ENCODE measurements at regions not wholly inside any gene's neighbourhood (a gene's known extent, or its start where the extent isn't known, plus 50 kb on each side); places are given as distances from the start of the nearest gene placed in this dataset.
A peak's percentile ranks its signal among the peaks of the same experiment; 100 is the strongest.

GRCh38 chr11:109012991-109013390, 348.1 kb downstream of the DDX10 start:
- Histone ChIP-seq H2BK20ac (ENCODE audit: low read length) (no peak overlapping the region), H3K79me1 (ENCODE audit: low read depth, low read length) (no peaks in the 10 kb centered on the region), H3K27me3 (replicated peaks in 1 of 4; ENCODE audit: control insufficient read depth in 3 of 4, extremely low read depth in 1 of 4, insufficient read depth in 3 of 4, low read length in 3 of 4) (no peaks in the 10 kb centered on the region), H2BK120ac (replicated peaks; ENCODE audit: low read depth, low read length) (no peak overlapping the region), H4K91ac (replicated peaks; ENCODE audit: insufficient read length, low read length) (no peak overlapping the region), H3K18ac (ENCODE audit: extremely low read depth, low read length) (no peak overlapping the region), H4K20me1 (replicated peaks in 1 of 2; ENCODE audit: control insufficient read depth in 1 of 2, insufficient read depth in 2 of 2, low read length in 2 of 2) (no peaks in the 10 kb centered on the region), H4K5ac (ENCODE audit: insufficient read length, low read depth, low read length) (no peak overlapping the region), H3K4ac (replicated peaks; ENCODE audit: insufficient read length, low read depth, low read length) (no peak overlapping the region), H2AFZ (ENCODE audit: low read length) (peak overlapping the region; percentile 75), H3K4me3 (ENCODE audit: extremely low read depth in 1 of 4, insufficient read depth in 2 of 4, low read depth in 3 of 4, low read length in 4 of 4) (no peak overlapping the region), H3K79me2 (ENCODE audit: control insufficient read depth in 1 of 2, insufficient read depth in 2 of 2, low read length in 2 of 2) (no peaks in the 10 kb centered on the region), H3K23ac (ENCODE audit: insufficient read length) (no peak overlapping the region), H3K9ac (replicated peaks in 1 of 4; ENCODE audit: extremely low read depth in 1 of 4, low read depth in 3 of 4, low read length in 3 of 4) (no peak overlapping the region), H3K27ac (ENCODE audit: low read depth, low read length) (no peak overlapping the region), H2BK12ac (ENCODE audit: low read depth, low read length) (no peak overlapping the region), H3K4me2 (ENCODE audit: insufficient read depth in 1 of 2, low read depth in 2 of 2, low read length in 2 of 2) (no peak overlapping the region), H2BK15ac (ENCODE audit: low read length) (no peak overlapping the region), H2AK5ac (ENCODE audit: low read depth, low read length) (no peak overlapping the region), H3K9me3 (ENCODE audit: insufficient read depth in 2 of 2, low read depth in 1 of 2, low read length in 1 of 2) (no peaks in the 10 kb centered on the region), H3K23me2 (ENCODE audit: low read depth, low read length) (no peaks in the 10 kb centered on the region), H3K56ac (replicated peaks; ENCODE audit: insufficient read length, low read depth, low read length) (no peak overlapping the region), H3K36me3 (ENCODE audit: control insufficient read depth in 2 of 4, insufficient read depth in 4 of 4, low read length in 3 of 4) (no peaks in the 10 kb centered on the region), H3K4me1 (replicated peaks in 1 of 4; ENCODE audit: control insufficient read depth in 3 of 4, insufficient read depth in 4 of 4, low read length in 3 of 4) (no peaks in the 10 kb centered on the region), H3K14ac (ENCODE audit: insufficient read length) (no peak overlapping the region), H4K8ac (ENCODE audit: extremely low read depth, insufficient read depth, low read length) (no peak overlapping the region), H2BK5ac (ENCODE audit: low read depth, low read length) (no peak overlapping the region)
- no peak for DNase-seq (ENCODE audit: low read depth in 1 of 2, low spot score in 2 of 2)
- ChIA-PET CTCF (ENCODE audit: partially characterized antibody) (interaction anchor here (0.6 kb wide), 1 partner anchor 122 kb away, joined by 3 read pairs; no protein-coding TSS in a partner anchor), POLR2A (ENCODE audit: partially characterized antibody) (interaction anchor here (0.6 kb wide), 1 partner anchor 61 kb away, joined by 3 read pairs; no protein-coding TSS in a partner anchor)
- 88% methylated on average over 4 of the region's 4 CpGs; no CpG with 5 or more reads in 1 of the 2 experiments for WGBS, 2 experiments (ENCODE audit: extremely low coverage in 1 of 2, insufficient coverage in 1 of 2, insufficient read length in 1 of 2, insufficient replicate concordance in 2 of 2, low coverage in 1 of 2, low lambda C conversion rate in 2 of 2, missing lambda C conversion rate in 1 of 2)
- FAIRE-seq, result no peak
- TF ChIP-seq, protein P1, sequence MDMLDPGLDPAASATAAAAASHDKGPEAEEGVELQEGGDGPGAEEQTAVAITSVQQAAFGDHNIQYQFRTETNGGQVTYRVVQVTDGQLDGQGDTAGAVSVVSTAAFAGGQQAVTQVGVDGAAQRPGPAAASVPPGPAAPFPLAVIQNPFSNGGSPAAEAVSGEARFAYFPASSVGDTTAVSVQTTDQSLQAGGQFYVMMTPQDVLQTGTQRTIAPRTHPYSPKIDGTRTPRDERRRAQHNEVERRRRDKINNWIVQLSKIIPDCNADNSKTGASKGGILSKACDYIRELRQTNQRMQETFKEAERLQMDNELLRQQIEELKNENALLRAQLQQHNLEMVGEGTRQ (IDR thresholded peaks at IDR 0.05; ENCODE audit: low read length), result no peak
- no peak for TF ChIP-seq TCF12 (IDR thresholded peaks at IDR 0.05; ENCODE audit: low read depth, low read length)
- TF ChIP-seq TEAD4 (IDR thresholded peaks at IDR 0.05; ENCODE audit: low read depth, low read length), result no peak
- TF ChIP-seq KDM5A (IDR thresholded peaks at IDR 0.05; ENCODE audit: low read length), result no peak
- TF ChIP-seq GABPA (IDR thresholded peaks at IDR 0.05; ENCODE audit: borderline replicate concordance, insufficient read depth, low read length), result no peak
- no peak for TF ChIP-seq TAF1 (IDR thresholded peaks at IDR 0.05; ENCODE audit: low read depth, low read length)
- no peak for TF ChIP-seq JUN (IDR thresholded peaks at IDR 0.05; ENCODE audit: low read depth, low read length)
- TF ChIP-seq, protein P2, sequence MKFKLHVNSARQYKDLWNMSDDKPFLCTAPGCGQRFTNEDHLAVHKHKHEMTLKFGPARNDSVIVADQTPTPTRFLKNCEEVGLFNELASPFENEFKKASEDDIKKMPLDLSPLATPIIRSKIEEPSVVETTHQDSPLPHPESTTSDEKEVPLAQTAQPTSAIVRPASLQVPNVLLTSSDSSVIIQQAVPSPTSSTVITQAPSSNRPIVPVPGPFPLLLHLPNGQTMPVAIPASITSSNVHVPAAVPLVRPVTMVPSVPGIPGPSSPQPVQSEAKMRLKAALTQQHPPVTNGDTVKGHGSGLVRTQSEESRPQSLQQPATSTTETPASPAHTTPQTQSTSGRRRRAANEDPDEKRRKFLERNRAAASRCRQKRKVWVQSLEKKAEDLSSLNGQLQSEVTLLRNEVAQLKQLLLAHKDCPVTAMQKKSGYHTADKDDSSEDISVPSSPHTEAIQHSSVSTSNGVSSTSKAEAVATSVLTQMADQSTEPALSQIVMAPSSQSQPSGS (IDR thresholded peaks at IDR 0.05; ENCODE audit: low read length), result no peak
- TF ChIP-seq CHD1 (IDR thresholded peaks at IDR 0.05; ENCODE audit: low read depth, low read length), result no peak
- no peak for TF ChIP-seq TAF7 (optimal IDR thresholded peaks at IDR 0.05; ENCODE audit: borderline replicate concordance, low read depth, low read length)
- TF ChIP-seq KDM4A (IDR thresholded peaks at IDR 0.05; ENCODE audit: low read depth, low read length, severe bottlenecking), result no peak
- TF ChIP-seq SRF (IDR thresholded peaks at IDR 0.05; ENCODE audit: low read depth, low read length), result no peak
- no peak for TF ChIP-seq BCL11A (IDR thresholded peaks at IDR 0.05; ENCODE audit: low read depth in 2 of 2, low read length in 2 of 2)
